Left ventricle myocardium superior (tissue), 1 donor: ENCODE measurements at regions not wholly inside any gene's neighbourhood (a gene's known extent, or its start where the extent isn't known, plus 50 kb on each side); places are given as distances from the start of the nearest gene placed in this dataset.

Experiments
- ATAC-seq: fragments of 200-7000 bp; cut with Tn5 transposase; one replicate; pipeline ENCODE4 v1.9.1; 2020; ENCODE audit warnings: mild to moderate bottlenecking, moderate library complexity
- DNase-seq: peaks from one replicate; pipeline ENCODE4 v3.0.0-alpha.2; 2020
- intact Hi-C: fragments of 100-400 bp; cut with micrococcal nuclease; formaldehyde crosslinking; loops from one replicate; pipeline ENCODE4 v1.11.0; 2022
- donor health status: DM: no; HTN: yes; CAD: no; lungs with severe emphysema.

DNA sequence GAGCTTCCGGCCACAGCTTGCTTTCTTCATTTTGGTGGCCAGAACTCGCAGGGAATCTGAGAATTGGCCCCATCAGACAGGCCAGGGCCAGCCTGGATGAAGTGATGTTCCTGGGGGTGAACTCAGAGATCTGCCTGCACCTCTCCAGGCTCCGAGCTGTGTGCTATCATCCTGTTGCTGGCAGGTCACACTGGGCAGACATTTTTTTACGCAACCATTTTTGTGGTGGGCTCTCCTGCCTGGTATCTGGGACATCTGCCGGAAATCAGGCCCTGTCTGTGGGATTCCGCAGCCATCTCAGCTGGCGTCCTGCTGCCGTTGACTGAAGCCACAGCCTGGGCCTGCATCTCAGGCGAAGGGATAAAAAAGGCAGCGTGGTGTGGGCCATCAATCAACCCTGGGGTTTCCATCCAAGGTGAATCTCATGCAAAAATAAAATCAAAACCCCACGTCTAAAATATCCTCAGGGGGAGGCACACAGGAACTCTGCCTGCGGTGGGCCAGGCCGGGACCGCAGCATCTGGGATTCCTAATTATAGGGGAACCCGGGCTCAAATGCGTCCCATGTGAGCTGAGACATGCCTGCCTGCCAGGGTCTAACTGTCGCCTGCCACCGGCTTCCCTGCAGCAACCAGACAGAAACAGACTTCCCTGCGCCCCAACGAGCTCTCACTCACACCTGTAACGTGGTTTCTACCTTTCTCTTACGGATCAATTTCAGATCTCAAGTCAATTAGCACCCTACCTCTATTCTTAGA is 174.3 kb downstream of the SYK start:
- ATAC-seq (no peak), DNase-seq (no peak)
- intact Hi-C loops, result no loop called here

DNA sequence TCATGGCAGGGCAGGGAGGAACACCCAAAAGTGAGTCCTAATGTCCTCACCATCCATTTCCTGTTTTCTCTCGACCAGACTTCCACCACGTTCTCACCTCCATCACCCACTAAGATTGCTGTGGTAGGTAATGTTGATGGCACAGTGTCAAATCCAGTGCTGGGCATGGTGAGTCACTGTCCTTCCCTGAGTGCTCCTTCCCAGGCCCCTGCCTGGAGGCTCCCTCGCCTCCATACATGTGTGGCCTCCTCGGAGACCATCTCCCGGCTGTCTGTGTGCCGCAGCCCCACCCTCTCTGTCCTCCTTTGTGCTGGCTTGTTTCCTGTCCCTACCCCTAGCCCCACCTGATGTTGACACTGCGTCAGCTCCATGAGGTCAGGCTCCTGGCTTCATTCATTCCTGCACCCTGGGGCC is 177.5 kb downstream of the SYK start:
- no peak for ATAC-seq
- no peak for DNase-seq
- intact Hi-C loops, result no loop called here

DNA sequence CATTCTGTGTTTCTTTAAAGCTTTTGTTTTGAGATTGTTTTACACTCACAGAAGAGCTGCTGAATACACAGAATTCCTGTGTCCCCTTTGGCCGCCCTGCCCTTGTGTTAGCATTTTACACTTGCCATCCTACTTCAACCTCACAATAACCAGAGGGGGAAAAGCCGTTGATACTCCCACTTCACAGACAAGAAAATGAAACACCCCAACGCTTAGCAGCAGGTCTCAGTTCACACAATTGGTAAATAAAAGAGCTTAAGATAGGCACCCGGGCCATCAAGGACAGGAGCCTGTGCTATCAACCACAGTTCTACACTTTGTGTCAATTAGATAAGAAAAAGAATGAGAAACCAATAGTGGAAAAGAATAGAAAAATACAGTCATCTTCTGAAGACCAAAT is 178.0 kb downstream of the SYK start:
- ATAC-seq (no peak), DNase-seq (no peak)
- intact Hi-C loops, result no loop called here

DNA sequence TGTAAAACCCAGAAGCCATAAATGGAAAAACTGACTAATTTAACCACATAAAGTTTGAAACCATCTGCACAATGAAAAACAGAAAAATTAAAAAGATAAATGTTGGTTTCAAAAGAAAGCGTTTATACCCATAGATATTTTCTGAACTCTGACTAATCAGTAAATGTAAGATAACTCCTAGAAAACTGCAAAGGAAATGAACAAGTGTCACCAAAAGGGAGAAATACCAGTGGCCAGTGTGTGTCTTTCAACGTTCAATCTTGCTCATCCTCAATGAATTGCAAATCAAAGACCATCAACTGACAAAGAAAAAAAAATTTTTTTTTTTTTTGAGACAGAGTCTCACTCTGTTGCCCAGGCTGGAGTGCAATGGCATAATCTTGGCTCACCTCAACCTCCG is 180.1 kb downstream of the SYK start:
- intact Hi-C loops, result no loop called here
- DNase-seq (no peak), ATAC-seq (no peak)

DNA sequence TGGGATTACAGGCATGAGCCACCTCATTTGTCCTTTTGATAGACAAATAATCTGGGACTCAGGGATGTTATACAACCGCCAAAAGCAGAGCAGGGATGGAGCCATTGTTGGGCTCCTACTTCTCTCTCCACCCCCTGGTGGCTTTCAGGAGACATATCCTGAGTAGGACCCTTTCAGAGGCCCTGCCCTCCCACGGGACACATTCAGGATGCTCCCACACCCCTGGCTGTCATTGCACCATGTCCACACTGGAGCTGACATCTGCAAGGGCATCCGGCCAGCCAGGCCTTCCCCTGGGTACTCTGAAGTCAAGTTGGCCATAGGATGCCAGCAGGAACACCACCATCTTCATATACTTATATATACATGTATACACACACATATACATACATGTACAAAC is 181.8 kb downstream of the SYK start:
- intact Hi-C loops, result no loop called here
- no peak for ATAC-seq
- no peak for DNase-seq

DNA sequence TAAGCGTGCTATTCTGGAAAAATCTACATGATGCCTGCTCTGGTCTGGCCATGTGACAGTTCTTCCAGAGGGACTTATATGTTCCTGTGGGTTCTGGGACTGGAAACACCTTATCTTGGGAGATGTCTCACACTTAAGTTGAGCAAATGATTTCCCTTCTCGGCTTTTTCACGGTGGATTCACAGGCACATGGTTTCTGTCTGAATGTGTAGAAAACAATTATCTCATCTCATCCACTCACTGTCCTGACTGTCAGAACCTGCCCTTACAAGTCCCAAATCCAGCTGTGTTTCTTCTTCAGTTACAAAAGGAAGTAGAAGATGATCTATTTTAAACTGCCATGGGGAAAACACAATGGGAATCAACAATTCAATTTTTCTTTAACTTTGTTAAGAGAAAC is 184.0 kb downstream of the SYK start:
- ATAC-seq, result no peak
- no peak for DNase-seq
- intact Hi-C loops, result no loop called here

DNA sequence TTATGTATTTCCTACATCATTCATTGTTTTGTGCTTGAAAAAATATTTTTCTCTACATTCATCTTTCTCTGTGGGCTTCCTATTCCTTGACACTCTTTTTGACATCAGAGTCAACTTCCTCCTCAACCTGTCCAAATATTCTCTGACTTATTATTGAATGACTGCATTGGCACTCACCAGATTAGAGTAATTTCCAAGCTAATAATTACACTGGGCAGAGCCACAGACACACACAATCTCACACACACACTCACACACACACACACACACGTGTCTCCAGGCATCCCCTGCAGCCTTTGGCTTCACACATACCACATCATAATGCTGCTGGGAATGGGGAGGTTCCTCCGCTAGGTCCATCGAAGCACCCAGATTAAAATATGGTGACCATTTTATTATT is 184.5 kb downstream of the SYK start:
- DNase-seq (no peak), ATAC-seq (no peak)
- intact Hi-C loops, result no loop called here

DNA sequence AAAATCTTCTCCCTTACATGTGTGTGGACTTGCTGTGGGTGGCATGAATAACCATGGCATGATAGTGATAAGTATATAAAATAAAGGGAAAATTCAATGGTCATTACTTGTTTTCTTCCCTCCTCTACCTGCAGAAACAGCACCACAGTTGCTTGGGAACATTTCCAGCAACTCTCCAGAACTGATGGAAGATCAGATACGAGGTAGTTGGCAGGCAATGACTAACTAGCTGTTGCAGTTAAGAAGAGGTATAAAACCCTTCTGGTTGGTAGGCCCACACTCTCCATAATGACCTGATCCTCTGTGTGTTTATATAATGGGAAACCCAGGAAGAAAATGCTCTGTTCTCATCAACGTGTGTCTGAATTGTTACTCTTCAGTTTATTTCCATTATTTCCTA is 185.9 kb downstream of the SYK start:
- intact Hi-C loops, result no loop called here
- DNase-seq (no peak), ATAC-seq (no peak)

DNA sequence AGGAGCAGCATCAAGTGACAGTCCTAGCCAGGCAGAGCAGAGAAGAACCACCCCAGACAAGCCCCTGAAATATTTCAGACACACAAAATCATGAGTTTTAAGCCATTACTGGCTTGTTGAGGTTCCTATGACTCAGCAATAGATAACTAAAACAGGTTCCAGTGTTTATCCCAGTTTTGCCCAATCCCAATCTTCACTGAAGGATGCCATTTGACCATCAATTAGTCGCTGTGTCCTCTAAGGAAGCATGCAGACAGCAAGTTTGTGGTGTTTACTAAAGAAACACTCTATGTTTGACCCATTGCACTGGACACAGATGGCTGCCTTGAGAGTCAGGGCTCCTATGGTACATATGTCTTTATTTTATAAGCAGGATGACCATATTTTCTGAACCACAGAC is 186.7 kb downstream of the SYK start:
- ATAC-seq (no peak), DNase-seq (no peak)
- intact Hi-C loops, result no loop called here

DNA sequence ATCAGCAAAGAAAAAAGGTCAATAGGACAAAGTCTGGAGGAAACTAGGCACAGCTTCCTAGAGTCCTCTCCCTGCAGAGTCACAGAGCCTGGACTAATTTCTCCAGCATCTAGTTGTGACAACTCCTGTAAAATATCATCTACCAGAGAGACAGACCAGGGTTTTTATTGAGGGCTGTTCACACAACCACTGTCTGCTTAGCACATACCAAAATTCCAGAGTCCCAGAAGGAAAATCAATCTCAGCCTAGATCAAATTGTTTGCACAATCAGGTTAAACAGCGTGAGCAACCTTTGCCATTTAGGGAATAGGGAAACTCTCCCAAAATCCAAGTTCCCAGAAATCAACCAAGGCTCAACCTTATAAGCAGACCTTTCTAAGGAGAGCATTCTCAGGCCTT is 190.3 kb downstream of the SYK start:
- ATAC-seq (no peak), DNase-seq (no peak)
- intact Hi-C loops, result no loop called here

DNA sequence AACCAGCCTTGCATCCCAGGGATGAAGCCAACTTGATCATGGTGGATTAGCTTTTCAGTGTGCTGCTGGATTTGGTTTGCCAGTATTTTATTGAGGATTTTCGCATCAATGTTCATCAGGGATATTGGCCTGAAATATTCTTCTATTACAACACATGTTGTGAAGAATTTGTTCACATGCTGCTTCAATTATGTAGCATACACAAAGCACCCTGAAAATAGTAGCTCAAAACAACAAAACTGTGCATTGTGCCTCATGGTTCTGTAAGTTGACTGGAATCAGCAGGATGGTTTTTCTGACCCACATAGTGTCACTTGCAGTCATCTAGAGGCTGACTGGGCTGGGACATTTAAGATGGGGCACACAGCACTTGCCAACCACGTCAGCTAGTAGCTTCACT is 193.9 kb downstream of the SYK start:
- intact Hi-C loops, result no loop called here
- ATAC-seq (no peak), DNase-seq (no peak)

DNA sequence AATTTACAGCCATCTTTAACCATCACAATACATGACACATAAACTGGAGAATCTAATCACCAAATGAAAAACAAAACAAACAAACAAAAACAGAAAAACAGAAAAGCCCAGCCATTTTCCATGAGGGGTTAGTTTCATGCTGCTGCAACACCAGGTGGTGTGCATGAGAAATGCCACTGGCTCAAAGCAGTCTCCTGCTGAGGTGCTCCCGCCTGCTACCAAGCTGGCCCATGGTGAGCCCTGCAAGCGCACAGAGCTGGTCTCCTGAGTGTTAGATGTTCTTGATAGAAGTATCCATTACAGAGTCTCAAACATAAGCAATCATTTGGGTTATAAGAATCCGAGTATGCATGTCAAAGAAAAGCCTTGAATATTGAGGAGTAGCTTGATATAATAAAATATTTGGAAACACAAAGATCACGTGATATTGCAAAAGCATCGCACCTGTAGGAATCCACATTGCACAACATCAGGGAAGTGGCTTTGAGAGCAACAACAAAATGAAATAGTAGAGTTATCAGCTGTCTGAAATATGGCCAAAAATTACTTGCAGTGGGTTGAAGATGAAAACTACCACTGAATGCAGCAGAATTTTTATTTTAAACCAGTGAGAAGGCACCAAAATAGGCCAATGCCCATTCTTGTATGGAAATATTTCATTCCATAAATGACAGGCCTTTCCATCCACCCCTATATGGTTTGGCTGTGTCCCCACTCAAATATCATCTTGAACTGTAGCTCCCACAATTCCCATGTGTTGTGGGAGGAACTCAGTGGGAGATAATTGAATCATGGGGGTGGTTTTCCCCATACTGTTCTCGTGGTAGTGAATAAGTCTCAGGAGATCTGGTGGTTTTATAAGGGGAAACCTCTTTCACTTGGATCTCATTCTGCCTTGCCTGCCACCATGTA is 194.8 kb downstream of the SYK start:
- ATAC-seq (no peak), DNase-seq (no peak)
- intact Hi-C loops, result no loop called here

DNA sequence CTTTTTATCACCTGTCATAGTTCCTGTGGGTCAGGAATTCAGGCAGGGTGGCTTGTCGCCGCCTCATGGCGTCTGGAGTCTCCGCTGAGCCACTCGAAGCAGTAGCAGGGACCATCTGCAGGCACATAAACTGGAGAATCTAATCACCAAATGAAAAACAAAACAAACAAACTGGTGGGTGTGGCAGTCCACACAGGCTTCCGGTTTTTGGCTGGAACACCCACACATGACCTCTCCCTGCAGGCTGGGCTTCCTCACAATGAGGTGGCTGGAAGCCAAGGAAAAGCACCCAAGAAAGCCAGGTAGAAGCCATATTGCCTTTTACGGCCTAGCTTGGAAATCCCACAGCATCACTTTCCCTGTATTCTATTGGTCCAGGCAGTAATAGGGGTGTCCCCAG is 197.0 kb downstream of the SYK start:
- ATAC-seq (no peak), DNase-seq (no peak)
- intact Hi-C loops, result no loop called here

DNA sequence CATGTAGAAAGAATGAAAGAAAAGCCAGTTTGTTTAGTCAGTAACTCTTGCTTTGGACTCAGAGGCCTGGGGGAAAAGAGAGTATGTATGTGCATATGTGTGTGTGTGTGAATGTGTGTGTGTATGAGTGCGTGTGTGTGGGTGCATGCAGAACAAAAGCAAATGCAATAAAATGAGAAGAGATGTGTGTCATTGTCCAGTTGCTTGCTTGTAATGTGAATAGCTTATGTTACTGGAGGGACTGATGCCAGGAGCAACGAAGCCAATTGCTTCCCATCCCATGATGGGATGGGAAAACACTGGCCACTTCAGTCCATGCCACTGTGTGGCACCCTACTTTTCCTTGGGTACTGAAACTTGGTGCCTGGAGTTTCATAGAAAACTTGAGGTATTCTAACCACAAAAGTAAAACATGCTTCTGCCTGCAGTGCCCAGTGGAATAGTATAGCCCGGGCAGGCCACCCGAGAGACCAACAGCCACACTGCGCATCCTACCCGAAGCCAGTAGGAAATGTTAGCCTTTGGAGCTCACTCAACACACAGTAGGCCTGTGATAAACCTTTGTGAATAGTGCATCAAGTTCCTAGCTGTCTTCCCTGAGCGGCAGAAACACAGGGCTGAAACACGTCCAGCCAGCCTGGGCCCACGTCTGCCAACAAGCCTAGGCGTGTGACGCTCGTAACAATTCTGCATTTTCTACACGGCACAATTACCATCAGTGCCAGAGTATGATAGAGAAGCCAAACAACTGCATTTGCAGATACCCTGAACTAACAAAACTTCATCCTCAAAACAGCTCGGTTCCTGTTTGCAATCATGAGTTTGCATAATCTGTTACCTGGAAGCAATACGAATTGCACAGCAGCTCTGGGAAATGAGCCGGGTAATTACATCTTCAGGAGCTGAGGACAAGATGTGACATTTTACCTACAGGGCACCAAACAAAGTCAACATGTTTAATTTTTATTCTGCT is 198.1 kb downstream of the SYK start:
- no peak for DNase-seq
- intact Hi-C loops, result no loop called here
- ATAC-seq, result no peak

DNA sequence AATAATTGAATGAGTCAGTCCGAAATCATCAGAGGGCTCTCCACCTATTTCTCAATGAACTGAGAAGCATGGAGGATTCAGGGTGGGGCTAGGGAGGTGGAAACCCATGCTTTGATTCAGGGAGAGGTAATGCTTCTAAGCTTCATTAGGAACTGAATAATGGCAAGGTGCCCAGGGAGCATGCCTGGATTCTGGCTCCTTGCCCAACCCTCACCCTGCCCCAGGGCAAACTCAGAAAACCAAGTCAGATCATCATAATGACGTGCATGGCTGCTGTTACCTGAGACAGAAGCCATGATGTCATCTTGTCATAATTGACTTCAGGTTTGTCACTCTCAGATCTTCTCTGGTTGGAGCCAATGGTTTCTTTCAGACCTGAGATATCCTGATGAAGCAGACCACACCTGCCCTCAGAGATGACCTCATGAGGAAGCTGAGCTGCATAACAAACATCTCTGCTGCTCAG is 199.6 kb downstream of the SYK start:
- DNase-seq (no peak), ATAC-seq (no peak)
- intact Hi-C loops, result no loop called here

DNA sequence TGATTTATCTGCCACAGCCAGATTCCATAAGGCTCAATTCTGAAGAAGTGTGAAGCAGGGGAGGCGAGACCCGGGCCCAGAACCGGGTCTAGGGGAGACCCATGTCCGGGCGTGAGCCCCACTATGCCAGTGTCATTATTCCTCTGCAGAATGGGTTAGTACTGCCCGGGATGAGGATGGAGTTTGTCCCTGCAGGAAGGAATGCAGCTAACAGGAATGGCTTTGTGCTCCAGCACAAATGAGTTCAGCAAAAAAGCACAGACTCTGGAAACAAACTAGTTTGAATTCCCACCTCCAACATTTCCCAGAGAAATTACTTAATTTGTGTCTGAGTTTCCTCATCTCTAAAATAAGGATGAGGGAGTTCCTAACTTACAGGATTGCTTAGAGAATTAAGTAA is 202.9 kb downstream of the SYK start:
- intact Hi-C loops, result no loop called here
- DNase-seq (no peak), ATAC-seq (no peak)

DNA sequence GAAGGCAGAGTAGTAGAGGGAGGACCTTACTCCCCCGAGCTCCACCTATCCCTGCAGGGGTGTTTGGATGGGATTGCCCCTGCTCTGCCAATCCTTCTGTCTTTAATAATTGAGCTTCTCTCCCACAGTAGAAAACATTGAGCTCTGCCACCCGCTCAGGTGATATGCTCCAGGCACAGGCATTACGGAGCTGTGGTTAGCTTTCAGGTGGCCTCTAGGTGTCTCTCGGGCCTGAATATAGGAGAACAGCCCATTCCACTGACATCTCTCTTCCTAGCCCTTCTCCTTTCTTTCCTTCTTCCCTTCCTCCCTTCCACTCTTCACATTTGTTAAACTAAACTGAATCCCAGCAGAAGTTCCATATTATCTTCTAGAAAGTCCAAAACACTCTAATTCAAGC is 203.4 kb downstream of the SYK start:
- no peak for ATAC-seq
- intact Hi-C loops, result no loop called here

DNA sequence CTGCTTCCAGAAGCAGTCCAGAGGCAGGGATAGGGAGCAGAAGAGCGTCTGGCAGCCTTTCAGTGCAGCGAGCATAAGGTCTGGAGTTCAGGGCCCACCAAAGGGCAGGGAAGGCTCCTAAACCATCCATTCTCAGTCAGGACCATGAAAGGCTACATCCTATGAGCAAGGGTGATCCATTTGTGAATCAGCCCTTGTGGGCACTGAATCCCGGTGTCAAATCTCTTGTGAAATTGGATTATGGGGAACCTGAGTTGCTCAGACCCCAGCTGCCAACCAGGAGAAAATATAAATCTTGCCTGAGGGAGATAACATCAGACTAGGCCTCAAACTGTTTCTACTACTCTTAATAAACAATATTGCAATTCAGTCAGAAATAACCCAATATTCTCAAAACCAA is 204.4 kb downstream of the SYK start:
- intact Hi-C loops, result no loop called here
- no peak for ATAC-seq

More for the DNA sequence above, 203.4 kb downstream of the SYK start:
- no peak for DNase-seq

DNA sequence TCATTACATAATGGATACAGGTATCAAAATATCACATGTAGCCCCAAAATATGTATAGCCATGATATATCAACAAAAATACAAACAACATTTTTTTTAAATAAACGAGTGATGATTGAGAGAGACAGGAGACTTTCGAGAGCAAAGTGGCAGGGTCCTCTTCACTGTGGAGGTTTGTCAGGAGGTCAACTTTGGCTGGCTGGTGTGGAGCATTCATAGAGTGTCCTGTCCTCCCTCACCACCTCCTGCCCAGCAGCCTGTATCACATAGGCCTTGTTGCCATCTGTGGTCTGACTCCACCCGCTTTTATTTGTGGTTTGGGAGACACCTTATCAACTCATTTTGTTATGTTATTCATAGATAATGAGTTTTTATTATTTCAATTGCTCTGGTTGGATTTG is 206.9 kb downstream of the SYK start:
- DNase-seq (no peak), ATAC-seq (no peak)
- intact Hi-C loops, result no loop called here

More for the DNA sequence above, 204.4 kb downstream of the SYK start:
- DNase-seq, result no peak

DNA sequence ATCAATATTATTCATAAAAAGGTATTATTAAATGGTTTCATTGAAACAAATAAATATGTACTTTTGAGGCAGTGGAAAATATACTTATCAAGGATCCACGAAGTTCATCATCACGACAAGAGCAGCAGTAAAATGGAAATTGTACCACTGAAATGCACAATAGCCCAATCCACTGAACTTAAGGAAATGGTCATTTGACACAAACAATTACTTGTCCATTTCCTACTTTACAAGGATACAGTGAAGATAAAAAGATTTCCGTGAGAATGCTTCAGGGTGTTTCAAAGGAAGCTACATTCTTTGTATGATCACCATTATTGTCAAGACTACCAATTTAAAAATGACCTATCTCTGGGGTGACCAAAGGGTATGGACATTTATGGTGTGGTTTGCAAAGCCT is 210.3 kb downstream of the SYK start:
- no peak for ATAC-seq
- DNase-seq, result no peak
- intact Hi-C loops, result no loop called here
